ENCODE measurements at regions not wholly inside any gene's neighbourhood (a gene's known extent, or its start where the extent isn't known, plus 50 kb on each side); places are given as distances from the start of the nearest gene placed in this dataset.

- Histone ChIP-seq H3K4me3 (ENCODE audit: insufficient read depth, low read depth, low read length) (no peak overlapping the region), H3K4me2 (ENCODE audit: low read length) (no peak overlapping the region), H4K20me1 (ENCODE audit: insufficient read depth, low read length) (no peaks in the 10 kb centered on the region), H3K27ac (ENCODE audit: low read depth, low read length) (no peak overlapping the region), H3K79me2 (ENCODE audit: insufficient read depth, low read length) (no peaks in the 10 kb centered on the region), H3K9ac (ENCODE audit: low read length) (no peak overlapping the region), H3K27me3 (ENCODE audit: insufficient read depth, low read length) (no peaks in the 10 kb centered on the region), H3K4me1 (ENCODE audit: insufficient read depth, low read length) (no peaks in the 10 kb centered on the region), H3K36me3 (ENCODE audit: insufficient read depth, low read length) (no peaks in the 10 kb centered on the region), H2AFZ (ENCODE audit: low read depth, low read length) (no peak overlapping the region), H3K9me3 (ENCODE audit: insufficient read depth, low read depth, low read length) (peaks cover 4% of the 10 kb centered on the region)
- Mint-ChIP-seq H3K27me3 (ENCODE audit: low read depth, unreplicated experiment) (peaks cover 8% of the 10 kb centered on the region), H3K9me3 (ENCODE audit: unreplicated experiment) (peaks cover 5% of the 10 kb centered on the region), H3K36me3 (ENCODE audit: low read depth, unreplicated experiment) (no peaks in the 10 kb centered on the region), H3K4me1 (ENCODE audit: low read depth, unreplicated experiment) (peaks cover 12% of the 10 kb centered on the region), H3K4me3 (ENCODE audit: unreplicated experiment) (peak overlapping the region; percentile 6), H3K27ac (ENCODE audit: unreplicated experiment) (peak overlapping the region; percentile 23)
- DNase-seq (ENCODE audit: low read depth): no peak
- TF ChIP-seq CTCF (IDR thresholded peaks at IDR 0.05; ENCODE audit: insufficient read depth, low read depth, low read length): no peak
- no peak for TF ChIP-seq EZH2 (IDR thresholded peaks at IDR 0.05; ENCODE audit: insufficient read depth, low read length)
- FAIRE-seq: no peak
These were observed 207.1 kb downstream of the ICE1 start for GRCh38 chr5:5629607-5629978.

GRCh38 chr5:5628866-5629606 is 206.6 kb downstream of the ICE1 start:
- no peak for DNase-seq (ENCODE audit: low read depth)
- no peak overlapping the region for H3K4me3 ChIP-seq (ENCODE audit: insufficient read depth, low read depth, low read length)
- H4K20me1 ChIP-seq (ENCODE audit: insufficient read depth, low read length): no peaks in the 10 kb centered on the region

More at GRCh38 chr5:5628866-5629606, 206.6 kb downstream of the ICE1 start:
- Mint-ChIP-seq H3K4me3 (ENCODE audit: unreplicated experiment) (no peak overlapping the region), H3K4me1 (ENCODE audit: low read depth, unreplicated experiment) (peaks cover 12% of the 10 kb centered on the region), H3K27me3 (ENCODE audit: low read depth, unreplicated experiment) (peaks cover 2% of the 10 kb centered on the region), H3K27ac (ENCODE audit: unreplicated experiment) (no peak overlapping the region), H3K36me3 (ENCODE audit: low read depth, unreplicated experiment) (no peaks in the 10 kb centered on the region), H3K9me3 (ENCODE audit: unreplicated experiment) (peaks cover 8% of the 10 kb centered on the region)
- H3K4me2 ChIP-seq (ENCODE audit: low read length): no peak overlapping the region
- H3K36me3 ChIP-seq (ENCODE audit: insufficient read depth, low read length): no peaks in the 10 kb centered on the region
- H3K79me2 ChIP-seq (ENCODE audit: insufficient read depth, low read length): no peaks in the 10 kb centered on the region
- TF ChIP-seq EZH2 (IDR thresholded peaks at IDR 0.05; ENCODE audit: insufficient read depth, low read length): no peak
- no peak for TF ChIP-seq CTCF (IDR thresholded peaks at IDR 0.05; ENCODE audit: insufficient read depth, low read depth, low read length)
- H3K27me3 ChIP-seq (ENCODE audit: insufficient read depth, low read length): no peaks in the 10 kb centered on the region
- peaks cover 4% of the 10 kb centered on the region for H3K9me3 ChIP-seq (ENCODE audit: insufficient read depth, low read depth, low read length)
- no peak overlapping the region for H3K27ac ChIP-seq (ENCODE audit: low read depth, low read length)
- no peak overlapping the region for H3K9ac ChIP-seq (ENCODE audit: low read length)
- FAIRE-seq: no peak
- no peak overlapping the region for H2AFZ ChIP-seq (ENCODE audit: low read depth, low read length)
- H3K4me1 ChIP-seq (ENCODE audit: insufficient read depth, low read length): no peaks in the 10 kb centered on the region
